NOMO-1 treated with dmso at 0.1 percent for 144 hours (cell line): ENCODE measurements at regions not wholly inside any gene's neighbourhood (a gene's known extent, or its start where the extent isn't known, plus 50 kb on each side); places are given as distances from the start of the nearest gene placed in this dataset.

Experiments used
- DNase-seq: peaks from one replicate; lab custom pipeline; 2025; ENCODE audit not compliant: unreplicated experiment; lab: John Stamatoyannopoulos, UW

GRCh38 chr15:88383354-88383753, 83.8 kb downstream of the MRPL46 start:
- no peak for DNase-seq

- DNase-seq: no peak
These were observed 84.7 kb downstream of the MRPL46 start for GRCh38 chr15:88382482-88382983.

- DNase-seq: no peak
These were observed 89.0 kb downstream of the MRPL46 start for GRCh38 chr15:88378188-88378637.

- DNase-seq: no peak
These were observed 89.7 kb downstream of the MRPL46 start for GRCh38 chr15:88377509-88377908.

- DNase-seq: no peak
These were observed 90.5 kb downstream of the MRPL46 start for GRCh38 chr15:88376574-88377174.

GRCh38 chr15:88375234-88375927, 91.8 kb downstream of the MRPL46 start:
- no peak for DNase-seq

GRCh38 chr15:88365124-88365523, 102.1 kb downstream of the MRPL46 start:
- no peak for DNase-seq

- no peak for DNase-seq
These were observed 92.2 kb upstream of the NTRK3 start for GRCh38 chr15:88348579-88349230.

GRCh38 chr15:88345962-88346361, 89.4 kb upstream of the NTRK3 start:
- DNase-seq: no peak

GRCh38 chr15:88344786-88345185, 88.2 kb upstream of the NTRK3 start:
- no peak for DNase-seq

GRCh38 chr15:88342666-88343065, 86.1 kb upstream of the NTRK3 start:
- no peak for DNase-seq

GRCh38 chr15:88341653-88342052, 85.1 kb upstream of the NTRK3 start:
- DNase-seq: no peak

GRCh38 chr15:88341006-88341405, 84.5 kb upstream of the NTRK3 start:
- DNase-seq: no peak

- no peak for DNase-seq
These were observed 81.5 kb upstream of the NTRK3 start for GRCh38 chr15:88337993-88338392.

GRCh38 chr15:88335074-88335473, 78.5 kb upstream of the NTRK3 start:
- DNase-seq: no peak

- DNase-seq: no peak
These were observed 77.9 kb upstream of the NTRK3 start for GRCh38 chr15:88334436-88334835.

GRCh38 chr15:88331291-88331690, 74.8 kb upstream of the NTRK3 start:
- DNase-seq: no peak

- DNase-seq: no peak
These were observed 70.4 kb upstream of the NTRK3 start for GRCh38 chr15:88326924-88327323.

GRCh38 chr15:88324741-88325065, 68.2 kb upstream of the NTRK3 start:
- DNase-seq: no peak

GRCh38 chr15:88323976-88324740, 67.6 kb upstream of the NTRK3 start:
- no peak for DNase-seq

- DNase-seq: no peak
These were observed 66.9 kb upstream of the NTRK3 start for GRCh38 chr15:88323468-88323867.

GRCh38 chr15:88322461-88322860, 65.9 kb upstream of the NTRK3 start:
- DNase-seq: no peak
